ENCODE measurements at regions not wholly inside any gene's neighbourhood (a gene's known extent, or its start where the extent isn't known, plus 50 kb on each side); places are given as distances from the start of the nearest gene placed in this dataset.

GRCh38 chr12:88638388-88638787, 58.1 kb upstream of the KITLG start:
- 66% methylated on average over 3 of the region's 3 CpGs for WGBS (ENCODE audit: missing lambda C conversion rate)
- Histone ChIP-seq H3K4me1 (no peaks in the 10 kb centered on the region), H3K4me2 (no peak overlapping the region), H3K4me3 (no peak overlapping the region), H3K9me3 (no peaks in the 10 kb centered on the region), H3K27ac (no peak overlapping the region)
- ChIA-PET CTCF (no interaction called here), POLR2A (no interaction called here)
- TF ChIP-seq CHD4 (IDR thresholded peaks at IDR 0.05; ENCODE audit: borderline replicate concordance) (no peak), RAD21 (conservative IDR thresholded peaks at IDR 0.05 in 1 of 2, IDR thresholded peaks at IDR 0.05 in 1 of 2) (no peak), RARB (CRISPR knock-in tag; IDR thresholded peaks at IDR 0.05) (no peak), EP300 (IDR thresholded peaks at IDR 0.05) (no peak)
- DNase-seq (ENCODE audit: low read depth in 1 of 2, low spot score in 1 of 2), result no peak
- no peak for FAIRE-seq
- ATAC-seq, result no peak

GRCh38 chr12:88634008-88634407, 53.7 kb upstream of the KITLG start:
- Histone ChIP-seq H3K4me2 (no peak overlapping the region), H3K4me3 (no peak overlapping the region), H3K4me1 (no peaks in the 10 kb centered on the region), H3K9me3 (no peaks in the 10 kb centered on the region), H3K27ac (no peak overlapping the region)
- CTCF ChIA-PET, result interaction anchor here (0.6 to 1.7 kb wide), 8 partner anchors 9 to 1668 kb away, joined by 3 to 7 read pairs (median 4); partner anchors contain the start of gene KITLG
- POLR2A ChIA-PET, result no interaction called here
- FAIRE-seq (no peak), DNase-seq (ENCODE audit: low read depth in 1 of 2, low spot score in 1 of 2) (no peak), ATAC-seq (0 out of 6 replicates have a peak, but pooled peaks of 1 of the 2 experiments have one; percentile 24)
- TF ChIP-seq NFE2L2 (conservative IDR thresholded peaks at IDR 0.05; ENCODE audit: low read length), result no peak
- TF ChIP-seq POLR2A (IDR thresholded peaks at IDR 0.05; ENCODE audit: low read length), result no peak
- TF ChIP-seq GATA3 (IDR thresholded peaks at IDR 0.05; ENCODE audit: borderline replicate concordance), result no peak
- TF ChIP-seq CHD2 (IDR thresholded peaks at IDR 0.05; ENCODE audit: low read length, partially characterized antibody), result no peak
- TF ChIP-seq EHMT2 (IDR thresholded peaks at IDR 0.05; ENCODE audit: low read depth), result no peak
- no peak for TF ChIP-seq HOXB13 (CRISPR knock-in tag; IDR thresholded peaks at IDR 0.05; ENCODE audit: low read depth)
- TF ChIP-seq, protein P1, sequence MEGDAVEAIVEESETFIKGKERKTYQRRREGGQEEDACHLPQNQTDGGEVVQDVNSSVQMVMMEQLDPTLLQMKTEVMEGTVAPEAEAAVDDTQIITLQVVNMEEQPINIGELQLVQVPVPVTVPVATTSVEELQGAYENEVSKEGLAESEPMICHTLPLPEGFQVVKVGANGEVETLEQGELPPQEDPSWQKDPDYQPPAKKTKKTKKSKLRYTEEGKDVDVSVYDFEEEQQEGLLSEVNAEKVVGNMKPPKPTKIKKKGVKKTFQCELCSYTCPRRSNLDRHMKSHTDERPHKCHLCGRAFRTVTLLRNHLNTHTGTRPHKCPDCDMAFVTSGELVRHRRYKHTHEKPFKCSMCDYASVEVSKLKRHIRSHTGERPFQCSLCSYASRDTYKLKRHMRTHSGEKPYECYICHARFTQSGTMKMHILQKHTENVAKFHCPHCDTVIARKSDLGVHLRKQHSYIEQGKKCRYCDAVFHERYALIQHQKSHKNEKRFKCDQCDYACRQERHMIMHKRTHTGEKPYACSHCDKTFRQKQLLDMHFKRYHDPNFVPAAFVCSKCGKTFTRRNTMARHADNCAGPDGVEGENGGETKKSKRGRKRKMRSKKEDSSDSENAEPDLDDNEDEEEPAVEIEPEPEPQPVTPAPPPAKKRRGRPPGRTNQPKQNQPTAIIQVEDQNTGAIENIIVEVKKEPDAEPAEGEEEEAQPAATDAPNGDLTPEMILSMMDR (IDR thresholded peaks at IDR 0.05), result no peak
- TF ChIP-seq, protein P2, sequence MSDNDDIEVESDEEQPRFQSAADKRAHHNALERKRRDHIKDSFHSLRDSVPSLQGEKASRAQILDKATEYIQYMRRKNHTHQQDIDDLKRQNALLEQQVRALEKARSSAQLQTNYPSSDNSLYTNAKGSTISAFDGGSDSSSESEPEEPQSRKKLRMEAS (IDR thresholded peaks at IDR 0.05), result no peak
- TF ChIP-seq, protein P3, sequence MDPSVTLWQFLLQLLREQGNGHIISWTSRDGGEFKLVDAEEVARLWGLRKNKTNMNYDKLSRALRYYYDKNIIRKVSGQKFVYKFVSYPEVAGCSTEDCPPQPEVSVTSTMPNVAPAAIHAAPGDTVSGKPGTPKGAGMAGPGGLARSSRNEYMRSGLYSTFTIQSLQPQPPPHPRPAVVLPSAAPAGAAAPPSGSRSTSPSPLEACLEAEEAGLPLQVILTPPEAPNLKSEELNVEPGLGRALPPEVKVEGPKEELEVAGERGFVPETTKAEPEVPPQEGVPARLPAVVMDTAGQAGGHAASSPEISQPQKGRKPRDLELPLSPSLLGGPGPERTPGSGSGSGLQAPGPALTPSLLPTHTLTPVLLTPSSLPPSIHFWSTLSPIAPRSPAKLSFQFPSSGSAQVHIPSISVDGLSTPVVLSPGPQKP (IDR thresholded peaks at IDR 0.05; ENCODE audit: low read depth, low read length), result no peak
- WGBS (ENCODE audit: missing lambda C conversion rate), result 28% methylated on average over 1 of the region's 1 CpG

DNA sequence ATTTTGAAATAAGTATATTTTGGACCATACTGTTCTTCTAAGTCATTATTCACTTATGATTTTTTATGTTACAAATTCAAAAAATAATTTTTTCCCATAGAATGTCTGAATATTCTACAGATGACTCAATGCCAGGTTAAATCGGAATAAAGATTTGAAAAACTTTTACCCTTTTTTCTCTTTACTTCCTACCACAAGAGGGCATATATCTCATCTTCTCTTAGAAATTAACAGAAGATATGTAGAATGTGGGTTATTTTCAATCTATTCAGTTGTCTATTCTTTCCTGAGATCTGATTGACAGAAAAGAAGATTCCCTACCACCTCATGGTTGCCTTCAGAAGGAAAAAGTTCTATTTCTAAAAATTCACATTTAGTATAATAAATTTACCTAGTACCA, 53.0 kb upstream of the KITLG start:
- no peak overlapping the region for H3K4me3 ChIP-seq
- H3K4me1 ChIP-seq, result no peaks in the 10 kb centered on the region
- no peak for DNase-seq (ENCODE audit: low read depth in 1 of 2, low spot score in 1 of 2)
- CTCF ChIA-PET, result interaction anchor here (0.6 to 1.7 kb wide), 7 partner anchors 10 to 1669 kb away, joined by 3 to 7 read pairs (median 4); partner anchors contain the start of gene KITLG
- no peak for ATAC-seq
- H3K9me3 ChIP-seq, result no peaks in the 10 kb centered on the region
- POLR2A ChIA-PET, result no interaction called here
- 57% methylated on average over 1 of the region's 1 CpG for WGBS (ENCODE audit: missing lambda C conversion rate)
- FAIRE-seq, result no peak
- TF ChIP-seq KDM5A (IDR thresholded peaks at IDR 0.05) (no peak), RAD21 (conservative IDR thresholded peaks at IDR 0.05 in 1 of 2, IDR thresholded peaks at IDR 0.05 in 1 of 2) (peak; percentile 39 to 42; a peak in 4 of 5 replicates), SMC3 (IDR thresholded peaks at IDR 0.05) (peak; percentile 59), BHLHE40 (IDR thresholded peaks at IDR 0.05; ENCODE audit: low read depth, low read length) (no peak)
- TF ChIP-seq, protein P1 (IDR thresholded peaks at IDR 0.05), result peak; percentile 38; the same call in 2 of the 3 replicates
- no peak overlapping the region for H3K4me2 ChIP-seq
- no peak overlapping the region for H3K27ac ChIP-seq
